HepG2 (cell line): ENCODE measurements at regions not wholly inside any gene's neighbourhood (a gene's known extent, or its start where the extent isn't known, plus 50 kb on each side); places are given as distances from the start of the nearest gene placed in this dataset.

Source experiments
- small RNA-seq, 3 experiments: library from RNA; depleted of rRNA; stranded (forward); fragments of <200 nt; gene quantifications; one replicate each; pipeline ENCODE3, GENCODE V24; 2012; ENCODE audit warnings: low read depth in 2 of 3, low replicate concordance in 1 of 3; ENCODE audit not compliant: insufficient read length in 3 of 3, insufficient read depth in 2 of 3

Small RNA genes in the stretch of these regions (small RNA-seq; reads per million reads assigned to genes)
- gene AC010881.1 (0 reads per million in 3 experiments), gene AC018880.2 (0 reads per million in 3 experiments)
